ENCODE measurements at regions not wholly inside any gene's neighbourhood (a gene's known extent, or its start where the extent isn't known, plus 50 kb on each side); places are given as distances from the start of the nearest gene placed in this dataset.

DNA sequence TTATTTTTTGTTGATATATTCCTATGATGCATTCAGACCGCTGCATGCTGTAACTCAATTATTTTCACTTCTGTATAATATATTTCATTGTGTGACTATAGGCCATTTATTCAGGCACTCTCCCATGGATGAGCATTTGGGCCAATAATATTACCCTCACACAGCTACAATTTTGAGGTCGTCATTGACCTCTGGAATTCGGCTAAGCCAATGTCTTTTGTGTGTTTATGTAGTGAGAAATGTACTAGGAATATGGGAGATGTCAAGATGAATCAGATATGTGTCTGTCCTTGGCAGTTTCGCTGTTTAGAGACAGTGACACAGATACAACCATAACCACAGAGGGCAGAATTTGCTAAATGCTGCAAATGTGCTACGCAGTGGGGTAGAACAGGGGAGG lies 474.2 kb downstream of the ADRA2A start:
- TF ChIP-seq, protein P1, sequence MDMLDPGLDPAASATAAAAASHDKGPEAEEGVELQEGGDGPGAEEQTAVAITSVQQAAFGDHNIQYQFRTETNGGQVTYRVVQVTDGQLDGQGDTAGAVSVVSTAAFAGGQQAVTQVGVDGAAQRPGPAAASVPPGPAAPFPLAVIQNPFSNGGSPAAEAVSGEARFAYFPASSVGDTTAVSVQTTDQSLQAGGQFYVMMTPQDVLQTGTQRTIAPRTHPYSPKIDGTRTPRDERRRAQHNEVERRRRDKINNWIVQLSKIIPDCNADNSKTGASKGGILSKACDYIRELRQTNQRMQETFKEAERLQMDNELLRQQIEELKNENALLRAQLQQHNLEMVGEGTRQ (IDR thresholded peaks at IDR 0.05; ENCODE audit: low read depth, low read length) = no peak
- TF ChIP-seq MAZ (IDR thresholded peaks at IDR 0.05; ENCODE audit: borderline replicate concordance, low read depth, low read length) = no peak
- TF ChIP-seq NFE2L2 (IDR thresholded peaks at IDR 0.05; ENCODE audit: low read depth, low read length) = no peak
- TF ChIP-seq FOS (IDR thresholded peaks at IDR 0.05; ENCODE audit: low read depth, low read length) = no peak
- no peak for TF ChIP-seq RCOR1 (IDR thresholded peaks at IDR 0.05; ENCODE audit: insufficient replicate concordance, low read length)
- no peak for TF ChIP-seq MAFK (IDR thresholded peaks at IDR 0.05; ENCODE audit: low read depth, low read length)
- no peak for TF ChIP-seq POLR2A (IDR thresholded peaks at IDR 0.05; ENCODE audit: low read depth, low read length)
- no peak for TF ChIP-seq MXI1 (IDR thresholded peaks at IDR 0.05; ENCODE audit: borderline replicate concordance, low read depth, low read length)
- no peak for TF ChIP-seq RFX5 (IDR thresholded peaks at IDR 0.05; ENCODE audit: low read depth, low read length)
- TF ChIP-seq, protein P2, sequence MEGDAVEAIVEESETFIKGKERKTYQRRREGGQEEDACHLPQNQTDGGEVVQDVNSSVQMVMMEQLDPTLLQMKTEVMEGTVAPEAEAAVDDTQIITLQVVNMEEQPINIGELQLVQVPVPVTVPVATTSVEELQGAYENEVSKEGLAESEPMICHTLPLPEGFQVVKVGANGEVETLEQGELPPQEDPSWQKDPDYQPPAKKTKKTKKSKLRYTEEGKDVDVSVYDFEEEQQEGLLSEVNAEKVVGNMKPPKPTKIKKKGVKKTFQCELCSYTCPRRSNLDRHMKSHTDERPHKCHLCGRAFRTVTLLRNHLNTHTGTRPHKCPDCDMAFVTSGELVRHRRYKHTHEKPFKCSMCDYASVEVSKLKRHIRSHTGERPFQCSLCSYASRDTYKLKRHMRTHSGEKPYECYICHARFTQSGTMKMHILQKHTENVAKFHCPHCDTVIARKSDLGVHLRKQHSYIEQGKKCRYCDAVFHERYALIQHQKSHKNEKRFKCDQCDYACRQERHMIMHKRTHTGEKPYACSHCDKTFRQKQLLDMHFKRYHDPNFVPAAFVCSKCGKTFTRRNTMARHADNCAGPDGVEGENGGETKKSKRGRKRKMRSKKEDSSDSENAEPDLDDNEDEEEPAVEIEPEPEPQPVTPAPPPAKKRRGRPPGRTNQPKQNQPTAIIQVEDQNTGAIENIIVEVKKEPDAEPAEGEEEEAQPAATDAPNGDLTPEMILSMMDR (conservative IDR thresholded peaks at IDR 0.05; ENCODE audit: low read depth, low read length) = no peak
- TF ChIP-seq, protein P3, sequence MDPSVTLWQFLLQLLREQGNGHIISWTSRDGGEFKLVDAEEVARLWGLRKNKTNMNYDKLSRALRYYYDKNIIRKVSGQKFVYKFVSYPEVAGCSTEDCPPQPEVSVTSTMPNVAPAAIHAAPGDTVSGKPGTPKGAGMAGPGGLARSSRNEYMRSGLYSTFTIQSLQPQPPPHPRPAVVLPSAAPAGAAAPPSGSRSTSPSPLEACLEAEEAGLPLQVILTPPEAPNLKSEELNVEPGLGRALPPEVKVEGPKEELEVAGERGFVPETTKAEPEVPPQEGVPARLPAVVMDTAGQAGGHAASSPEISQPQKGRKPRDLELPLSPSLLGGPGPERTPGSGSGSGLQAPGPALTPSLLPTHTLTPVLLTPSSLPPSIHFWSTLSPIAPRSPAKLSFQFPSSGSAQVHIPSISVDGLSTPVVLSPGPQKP (IDR thresholded peaks at IDR 0.05; ENCODE audit: borderline replicate concordance, low read depth, low read length) = no peak
- no peak for TF ChIP-seq CHD1 (IDR thresholded peaks at IDR 0.05; ENCODE audit: low read depth, low read length)
- TF ChIP-seq RAD21 (IDR thresholded peaks at IDR 0.05; ENCODE audit: low read length) = no peak
- TF ChIP-seq SMC3 (IDR thresholded peaks at IDR 0.05; ENCODE audit: low read depth, low read length) = no peak
- TF ChIP-seq CEBPB (IDR thresholded peaks at IDR 0.05; ENCODE audit: low read depth, low read length) = no peak
- no peak for TF ChIP-seq BHLHE40 (IDR thresholded peaks at IDR 0.05; ENCODE audit: low read depth, low read length)
- no peaks in the 10 kb centered on the region for H3K4me1 ChIP-seq (ENCODE audit: control insufficient read depth, insufficient read depth, low read length)
- ChIA-PET POLR2A (ENCODE audit: unreplicated experiment) (no interaction called here), CTCF (no interaction called here)
- no peak overlapping the region for H2BK5ac ChIP-seq (ENCODE audit: low read depth, low read length, poor library complexity, severe bottlenecking)
- no peak overlapping the region for H2AFZ ChIP-seq (replicated peaks; ENCODE audit: low read length, poor library complexity)
- H3K9me1 ChIP-seq (ENCODE audit: insufficient read depth, low read length) = no peaks in the 10 kb centered on the region
- no peak overlapping the region for H3K23ac ChIP-seq (ENCODE audit: low read depth, low read length)
- H2BK15ac ChIP-seq (ENCODE audit: low read depth, low read length) = no peak overlapping the region
- no peak overlapping the region for H3K18ac ChIP-seq (ENCODE audit: low read depth, low read length)
- H2BK20ac ChIP-seq (ENCODE audit: low read depth, low read length) = no peak overlapping the region
- no peaks in the 10 kb centered on the region for H3K36me3 ChIP-seq (ENCODE audit: control insufficient read depth, insufficient read depth, low read length)
- no peak overlapping the region for H4K91ac ChIP-seq (ENCODE audit: insufficient read depth, low read depth, low read length)
- no peak overlapping the region for H3K9ac ChIP-seq (ENCODE audit: low read depth, low read length)
- no peak overlapping the region for H4K8ac ChIP-seq (ENCODE audit: low read depth in 2 of 2, low read length in 2 of 2)
- H3K4me2 ChIP-seq (ENCODE audit: low read depth, low read length) = no peak overlapping the region
- in situ Hi-C loops (cut with MboI; ENCODE audit: low sequenced_read_pairs) (no loop called here), dilution Hi-C loops (cut with HindIII; ENCODE audit: low sequenced_read_pairs, unreplicated experiment) (no loop called here), intact Hi-C loops (cut with micrococcal nuclease) (no loop called here)
- H3K56ac ChIP-seq (ENCODE audit: extremely low read depth, insufficient read depth, low read length) = no peak overlapping the region
- ATAC-seq (ENCODE audit: low read depth) (no peak), DNase-seq (no peak)
- WGBS, 2 experiments (ENCODE audit: extremely low coverage in 2 of 2, insufficient read length in 1 of 2) = 0% methylated on average over 1 of the region's 5 CpGs; no CpG with 5 or more reads in 1 of the 2 experiments
- no peak overlapping the region for H2BK120ac ChIP-seq (ENCODE audit: low read depth, low read length)
- H3K9me3 ChIP-seq (ENCODE audit: control insufficient read depth, insufficient read depth, low read length) = peaks cover 9% of the 10 kb centered on the region
- H3K4ac ChIP-seq (ENCODE audit: low read depth, low read length) = no peak overlapping the region
- H3K4me3 ChIP-seq (ENCODE audit: insufficient read depth, low read depth, low read length) = no peak overlapping the region
- H3K27me3 ChIP-seq (ENCODE audit: control insufficient read depth, insufficient read depth, low read length) = no peaks in the 10 kb centered on the region
- no peak overlapping the region for H2AK9ac ChIP-seq (replicated peaks; ENCODE audit: low read depth, low read length, poor library complexity)
- no peaks in the 10 kb centered on the region for H4K20me1 ChIP-seq (ENCODE audit: insufficient read depth, low read length)
- no TSS peak for BruUV-seq (replicated peaks)
- H4K5ac ChIP-seq (ENCODE audit: low read depth, low read length) = no peak overlapping the region
- no peak overlapping the region for H2AK5ac ChIP-seq (ENCODE audit: low read depth, low read length)
- no peaks in the 10 kb centered on the region for H3K79me1 ChIP-seq (ENCODE audit: low read depth in 1 of 2, low read length in 2 of 2)
- H3K27ac ChIP-seq (ENCODE audit: insufficient read depth, low read length) = no peak overlapping the region
- H3K14ac ChIP-seq (replicated peaks; ENCODE audit: low read depth, low read length) = no peak overlapping the region
